ENCODE measurements at regions not wholly inside any gene's neighbourhood (a gene's known extent, or its start where the extent isn't known, plus 50 kb on each side); places are given as distances from the start of the nearest gene placed in this dataset.

DNA sequence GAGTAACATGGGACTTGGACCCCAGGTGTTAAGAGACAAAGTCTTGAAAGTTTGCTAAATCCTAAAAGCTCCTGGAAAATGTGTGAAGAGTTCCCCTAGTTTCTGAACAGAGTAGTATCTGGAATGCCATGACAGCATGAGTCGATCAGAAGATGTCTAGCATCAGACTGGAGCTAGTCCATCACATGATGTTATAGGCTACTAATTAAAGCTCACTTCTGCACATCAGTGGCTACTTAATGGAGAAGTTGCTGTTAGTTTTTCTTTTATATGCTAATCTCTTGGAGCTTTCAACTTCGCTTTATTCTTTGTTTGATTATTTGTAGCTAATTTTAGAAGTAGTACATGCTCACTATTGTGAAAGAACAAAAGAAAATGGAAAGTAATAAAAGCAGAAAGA lies 471.3 kb upstream of the KLF4 start:
- peaks cover 14% of the 10 kb centered on the region for H3K4me1 ChIP-seq (ENCODE audit: control insufficient read depth, insufficient read depth, low read length)
- H3K4me3 ChIP-seq (ENCODE audit: low read length) = no peak overlapping the region
- H3K27me3 ChIP-seq (ENCODE audit: control insufficient read depth, insufficient read depth, low read length) = no peaks in the 10 kb centered on the region
- no peaks in the 10 kb centered on the region for H3K36me3 ChIP-seq (ENCODE audit: control insufficient read depth, insufficient read depth, low read length)
- H3K9ac ChIP-seq (ENCODE audit: low read length) = no peak overlapping the region
- no peaks in the 10 kb centered on the region for H3K9me3 ChIP-seq (ENCODE audit: control insufficient read depth, low read length)

DNA sequence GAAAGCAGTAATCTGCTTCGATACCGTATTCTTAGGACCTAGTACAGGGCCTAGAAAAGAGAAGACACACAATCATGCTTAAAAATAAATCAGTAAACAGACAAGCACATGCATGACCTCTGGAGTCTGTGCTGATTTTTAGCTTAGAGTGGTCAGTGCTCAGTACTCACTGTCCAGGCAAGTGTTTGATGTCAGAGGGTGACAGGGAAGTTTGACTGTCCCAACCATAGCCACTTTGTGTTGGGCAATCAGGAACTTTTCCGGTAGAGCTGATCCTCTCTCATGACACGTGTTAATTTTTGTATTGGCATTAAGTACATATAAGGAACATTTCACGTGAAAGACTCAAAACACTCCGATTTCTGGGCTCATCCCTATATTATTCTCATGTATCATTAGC lies 464.7 kb upstream of the KLF4 start:
- Histone ChIP-seq H3K9me3 (ENCODE audit: control insufficient read depth, low read length) (no peaks in the 10 kb centered on the region), H3K36me3 (ENCODE audit: control insufficient read depth, insufficient read depth, low read length) (no peaks in the 10 kb centered on the region), H3K27me3 (ENCODE audit: control insufficient read depth, insufficient read depth, low read length) (no peaks in the 10 kb centered on the region), H3K9ac (ENCODE audit: low read length) (no peak overlapping the region), H3K4me3 (ENCODE audit: low read length) (no peak overlapping the region), H3K4me1 (ENCODE audit: control insufficient read depth, insufficient read depth, low read length) (peaks cover 21% of the 10 kb centered on the region)

DNA sequence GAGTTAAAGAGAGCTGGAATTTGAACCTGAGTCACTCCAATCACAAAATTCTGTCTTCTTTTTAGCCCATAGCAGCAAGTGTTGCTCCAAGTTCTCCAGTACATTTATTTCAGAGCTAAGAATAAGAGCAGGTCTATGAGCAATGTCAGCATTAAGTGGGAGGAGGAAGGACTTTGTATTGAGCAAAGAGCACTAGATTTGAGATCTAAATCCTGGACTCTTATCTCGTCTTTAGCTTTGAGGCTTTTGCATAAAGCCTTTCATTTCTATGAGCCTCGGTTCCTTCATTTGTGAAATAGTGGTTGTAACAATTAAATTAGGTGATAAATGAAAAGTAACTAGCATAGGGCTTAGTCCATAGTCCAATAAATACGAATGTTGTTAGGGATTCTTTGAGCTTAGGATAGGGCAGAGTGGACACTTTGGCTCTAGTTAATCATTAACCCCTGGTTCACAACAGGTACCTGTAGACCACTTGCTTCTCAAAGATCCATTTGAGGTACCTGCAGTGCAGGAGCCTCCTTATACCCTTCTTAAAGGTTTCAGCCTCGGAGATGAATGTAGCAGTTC lies 464.1 kb upstream of the KLF4 start:
- Histone ChIP-seq H3K9me3 (ENCODE audit: control insufficient read depth, low read length) (no peaks in the 10 kb centered on the region), H3K27me3 (ENCODE audit: control insufficient read depth, insufficient read depth, low read length) (no peaks in the 10 kb centered on the region), H3K4me1 (ENCODE audit: control insufficient read depth, insufficient read depth, low read length) (peaks cover 16% of the 10 kb centered on the region), H3K36me3 (ENCODE audit: control insufficient read depth, insufficient read depth, low read length) (no peaks in the 10 kb centered on the region), H3K4me3 (ENCODE audit: low read length) (no peak overlapping the region), H3K9ac (ENCODE audit: low read length) (no peak overlapping the region)

DNA sequence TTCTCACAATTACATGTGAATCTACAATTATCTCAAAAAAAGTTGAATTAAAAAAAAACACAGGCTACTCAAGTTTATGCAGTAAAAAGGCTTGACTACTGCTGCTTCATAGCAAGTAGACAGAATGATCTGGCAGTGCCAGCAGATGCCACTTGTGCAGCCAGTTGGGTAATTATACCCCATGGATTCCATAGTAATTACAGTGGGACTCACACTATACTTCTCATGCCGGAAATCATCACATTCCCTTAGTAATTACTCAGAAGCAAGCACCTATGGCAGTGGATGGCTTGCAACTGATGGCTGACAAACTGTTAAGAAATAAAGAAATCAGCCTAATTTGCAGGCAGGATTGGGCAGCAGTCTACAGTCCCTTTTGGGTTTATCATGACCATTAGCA lies 463.2 kb upstream of the KLF4 start:
- Histone ChIP-seq H3K9ac (ENCODE audit: low read length) (no peak overlapping the region), H3K36me3 (ENCODE audit: control insufficient read depth, insufficient read depth, low read length) (no peaks in the 10 kb centered on the region), H3K4me3 (ENCODE audit: low read length) (no peak overlapping the region), H3K4me1 (ENCODE audit: control insufficient read depth, insufficient read depth, low read length) (peaks cover 20% of the 10 kb centered on the region), H3K27me3 (ENCODE audit: control insufficient read depth, insufficient read depth, low read length) (no peaks in the 10 kb centered on the region), H3K9me3 (ENCODE audit: control insufficient read depth, low read length) (no peaks in the 10 kb centered on the region)

DNA sequence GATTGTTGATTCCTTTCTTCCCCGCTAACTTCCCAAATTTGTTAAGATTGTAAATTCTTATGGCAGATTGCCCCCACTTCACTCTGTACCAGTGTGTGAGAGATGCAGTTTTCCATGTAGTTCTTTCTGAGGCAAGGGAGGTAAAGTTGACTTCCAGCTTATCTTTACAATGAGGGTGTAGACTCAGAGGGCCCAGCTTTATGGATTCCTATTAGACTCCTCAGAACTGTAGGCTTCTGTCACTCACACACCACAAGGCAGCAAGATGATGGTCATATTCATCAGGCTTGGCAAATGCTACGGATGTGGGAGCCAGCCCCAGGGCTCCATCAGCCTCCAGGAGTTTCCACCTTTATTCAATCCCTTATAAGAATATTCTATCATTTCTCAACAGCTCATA lies 461.9 kb upstream of the KLF4 start:
- H3K9me3 ChIP-seq (ENCODE audit: control insufficient read depth, low read length) = no peaks in the 10 kb centered on the region
- no peak overlapping the region for H3K4me3 ChIP-seq (ENCODE audit: low read length)
- H3K36me3 ChIP-seq (ENCODE audit: control insufficient read depth, insufficient read depth, low read length) = no peaks in the 10 kb centered on the region
- H3K4me1 ChIP-seq (ENCODE audit: control insufficient read depth, insufficient read depth, low read length) = peaks cover 30% of the 10 kb centered on the region
- no peaks in the 10 kb centered on the region for H3K27me3 ChIP-seq (ENCODE audit: control insufficient read depth, insufficient read depth, low read length)
- H3K9ac ChIP-seq (ENCODE audit: low read length) = no peak overlapping the region

DNA sequence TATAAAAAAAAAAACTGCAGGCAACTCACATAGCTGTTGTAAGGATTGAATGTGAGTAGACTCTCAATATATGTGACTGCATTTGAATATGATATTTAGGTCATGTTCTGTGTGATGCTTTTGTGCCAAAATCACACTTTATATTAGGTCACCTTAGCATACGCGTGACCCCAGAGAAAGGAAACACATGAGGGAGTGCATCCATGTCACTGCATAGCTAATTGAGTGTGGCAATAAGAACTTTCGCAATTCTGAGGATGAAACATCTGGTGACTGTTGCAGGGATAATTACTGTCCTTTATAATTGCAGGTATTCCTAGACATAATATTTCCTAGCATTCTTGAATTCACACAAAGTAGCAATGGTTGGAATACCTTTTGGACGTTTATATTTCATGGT lies 459.5 kb upstream of the KLF4 start:
- H3K9ac ChIP-seq (ENCODE audit: low read length) = no peak overlapping the region
- H3K4me1 ChIP-seq (ENCODE audit: control insufficient read depth, insufficient read depth, low read length) = peaks cover 47% of the 10 kb centered on the region
- no peaks in the 10 kb centered on the region for H3K9me3 ChIP-seq (ENCODE audit: control insufficient read depth, low read length)
- H3K36me3 ChIP-seq (ENCODE audit: control insufficient read depth, insufficient read depth, low read length) = no peaks in the 10 kb centered on the region
- no peak overlapping the region for H3K4me3 ChIP-seq (ENCODE audit: low read length)
- no peaks in the 10 kb centered on the region for H3K27me3 ChIP-seq (ENCODE audit: control insufficient read depth, insufficient read depth, low read length)

DNA sequence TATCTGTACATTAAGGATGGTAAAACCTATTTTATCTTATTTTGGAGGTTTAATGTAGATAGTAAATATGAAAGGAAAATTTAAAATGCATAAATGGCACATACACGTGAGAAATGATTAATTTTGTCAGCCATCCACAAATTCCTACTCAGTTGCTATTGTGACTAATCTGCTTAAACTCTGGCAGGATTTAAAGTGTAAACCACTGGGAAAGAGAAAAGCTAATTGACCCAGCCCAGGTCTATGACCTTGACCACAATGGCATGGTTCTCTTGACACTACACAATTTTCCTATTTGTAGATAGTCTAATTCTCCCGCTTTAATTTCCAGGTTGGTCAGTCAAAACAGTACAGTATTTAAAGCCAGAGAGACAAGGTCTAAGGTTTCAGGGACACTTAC lies 459.0 kb upstream of the KLF4 start:
- no peak overlapping the region for H3K4me3 ChIP-seq (ENCODE audit: low read length)
- H3K9me3 ChIP-seq (ENCODE audit: control insufficient read depth, low read length) = no peaks in the 10 kb centered on the region
- no peaks in the 10 kb centered on the region for H3K36me3 ChIP-seq (ENCODE audit: control insufficient read depth, insufficient read depth, low read length)
- H3K4me1 ChIP-seq (ENCODE audit: control insufficient read depth, insufficient read depth, low read length) = peaks cover 44% of the 10 kb centered on the region
- no peak overlapping the region for H3K9ac ChIP-seq (ENCODE audit: low read length)
- H3K27me3 ChIP-seq (ENCODE audit: control insufficient read depth, insufficient read depth, low read length) = no peaks in the 10 kb centered on the region

DNA sequence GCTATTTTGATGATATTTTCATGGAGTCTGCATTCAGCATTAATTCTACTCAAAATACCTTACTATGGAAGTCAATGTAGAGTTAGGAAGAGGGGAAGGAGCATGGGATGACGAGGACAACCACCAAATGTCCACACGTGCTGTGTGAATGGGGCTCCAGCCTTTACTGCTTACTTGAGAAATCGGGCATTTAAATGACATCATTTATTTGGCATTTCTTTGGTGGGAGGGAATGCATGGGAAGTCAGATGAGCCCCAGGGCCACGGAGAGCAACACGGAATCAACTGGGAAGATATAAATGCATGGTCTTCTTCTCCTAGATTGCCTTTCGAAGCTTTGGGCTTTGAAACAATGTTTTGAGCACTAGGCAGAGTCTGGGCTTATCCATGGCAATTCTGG lies 458.5 kb upstream of the KLF4 start:
- no peaks in the 10 kb centered on the region for H3K9me3 ChIP-seq (ENCODE audit: control insufficient read depth, low read length)
- H3K4me1 ChIP-seq (ENCODE audit: control insufficient read depth, insufficient read depth, low read length) = peaks cover 39% of the 10 kb centered on the region
- H3K4me3 ChIP-seq (ENCODE audit: low read length) = no peak overlapping the region
- no peaks in the 10 kb centered on the region for H3K36me3 ChIP-seq (ENCODE audit: control insufficient read depth, insufficient read depth, low read length)
- H3K27me3 ChIP-seq (ENCODE audit: control insufficient read depth, insufficient read depth, low read length) = no peaks in the 10 kb centered on the region
- H3K9ac ChIP-seq (ENCODE audit: low read length) = no peak overlapping the region

DNA sequence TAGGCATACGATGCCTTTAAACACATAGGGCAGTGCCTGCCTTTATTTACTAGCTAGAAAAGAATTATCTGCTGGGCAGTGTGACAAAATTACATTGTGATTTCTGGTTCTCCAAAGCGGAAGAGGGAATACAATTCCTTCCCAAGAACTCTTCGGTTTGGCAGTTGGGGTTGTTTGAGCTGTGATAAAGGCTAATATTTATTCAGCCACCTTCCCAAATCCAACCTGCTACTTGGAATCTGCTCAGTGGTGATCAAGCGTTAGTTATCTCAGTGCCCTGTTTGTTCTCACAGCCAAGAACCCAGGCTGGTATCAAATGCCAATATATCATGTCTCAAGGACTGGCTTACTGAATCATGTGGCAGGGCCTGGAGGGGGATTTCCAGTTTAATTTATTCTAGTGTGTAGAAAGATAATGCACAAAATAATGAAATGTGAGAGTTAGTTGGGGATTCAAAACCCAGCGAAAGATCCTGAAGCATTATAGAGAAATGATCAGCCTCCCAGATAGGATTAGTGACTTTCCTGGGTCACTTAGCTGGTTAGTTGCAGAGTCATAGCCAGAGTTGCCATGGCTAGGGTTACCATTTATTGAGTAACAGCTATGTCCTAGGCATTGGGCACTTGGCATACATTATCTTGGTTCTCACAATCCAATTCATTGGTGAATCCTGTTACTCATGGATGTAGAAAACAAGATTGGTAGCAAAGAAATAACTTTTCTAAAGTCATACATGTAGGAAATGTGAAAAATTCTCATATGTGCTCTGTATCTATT lies 457.0 kb upstream of the KLF4 start:
- H3K9me3 ChIP-seq (ENCODE audit: control insufficient read depth, low read length) = no peaks in the 10 kb centered on the region
- no peak overlapping the region for H3K9ac ChIP-seq (ENCODE audit: low read length)
- no peak overlapping the region for H3K4me3 ChIP-seq (ENCODE audit: low read length)
- H3K4me1 ChIP-seq (ENCODE audit: control insufficient read depth, insufficient read depth, low read length) = peaks cover 36% of the 10 kb centered on the region
- H3K27me3 ChIP-seq (ENCODE audit: control insufficient read depth, insufficient read depth, low read length) = no peaks in the 10 kb centered on the region
- H3K36me3 ChIP-seq (ENCODE audit: control insufficient read depth, insufficient read depth, low read length) = no peaks in the 10 kb centered on the region

DNA sequence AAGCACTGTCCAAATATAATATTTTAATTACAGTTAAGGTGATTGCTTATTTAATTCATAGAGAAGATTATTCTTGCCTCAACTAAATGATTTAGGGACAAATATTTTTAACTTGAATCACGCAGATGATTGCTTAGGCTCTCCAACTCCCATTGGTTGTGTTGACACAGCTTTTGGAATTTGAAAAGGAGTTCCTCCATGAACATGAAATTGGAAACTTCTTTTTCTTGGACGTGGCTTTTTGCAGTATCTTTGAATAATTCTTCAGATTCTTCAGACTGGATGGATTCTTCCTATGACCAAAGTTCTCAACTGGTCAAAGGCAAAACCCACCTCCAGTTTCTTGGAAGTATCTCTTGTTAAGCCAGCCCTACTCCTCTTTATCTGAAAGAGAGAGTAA lies 456.4 kb upstream of the KLF4 start:
- H3K36me3 ChIP-seq (ENCODE audit: control insufficient read depth, insufficient read depth, low read length) = no peaks in the 10 kb centered on the region
- H3K4me1 ChIP-seq (ENCODE audit: control insufficient read depth, insufficient read depth, low read length) = peaks cover 36% of the 10 kb centered on the region
- no peak overlapping the region for H3K4me3 ChIP-seq (ENCODE audit: low read length)
- H3K9ac ChIP-seq (ENCODE audit: low read length) = no peak overlapping the region
- H3K9me3 ChIP-seq (ENCODE audit: control insufficient read depth, low read length) = no peaks in the 10 kb centered on the region
- no peaks in the 10 kb centered on the region for H3K27me3 ChIP-seq (ENCODE audit: control insufficient read depth, insufficient read depth, low read length)

DNA sequence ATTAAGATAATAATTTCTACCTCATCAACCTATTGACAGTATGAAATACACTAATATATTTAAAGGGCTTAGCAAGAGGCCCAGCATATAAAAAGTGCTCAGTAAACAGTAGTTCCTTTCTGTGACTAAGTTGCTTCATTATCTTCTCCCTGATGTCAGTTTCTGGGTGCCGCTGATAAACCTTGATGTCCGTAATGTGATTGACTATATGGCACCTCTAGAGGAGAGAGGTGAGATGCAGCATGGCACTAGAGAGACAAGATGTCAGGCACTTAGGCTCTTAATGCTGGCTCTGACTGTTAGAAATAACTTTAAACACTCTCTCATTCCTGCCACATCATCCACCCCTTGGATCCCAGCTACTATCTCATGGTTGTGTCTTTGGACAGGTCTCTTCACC lies 455.9 kb upstream of the KLF4 start:
- H3K9me3 ChIP-seq (ENCODE audit: control insufficient read depth, low read length) = no peaks in the 10 kb centered on the region
- H3K27me3 ChIP-seq (ENCODE audit: control insufficient read depth, insufficient read depth, low read length) = no peaks in the 10 kb centered on the region
- no peak overlapping the region for H3K4me3 ChIP-seq (ENCODE audit: low read length)
- no peaks in the 10 kb centered on the region for H3K36me3 ChIP-seq (ENCODE audit: control insufficient read depth, insufficient read depth, low read length)
- H3K4me1 ChIP-seq (ENCODE audit: control insufficient read depth, insufficient read depth, low read length) = peaks cover 36% of the 10 kb centered on the region
- no peak overlapping the region for H3K9ac ChIP-seq (ENCODE audit: low read length)

DNA sequence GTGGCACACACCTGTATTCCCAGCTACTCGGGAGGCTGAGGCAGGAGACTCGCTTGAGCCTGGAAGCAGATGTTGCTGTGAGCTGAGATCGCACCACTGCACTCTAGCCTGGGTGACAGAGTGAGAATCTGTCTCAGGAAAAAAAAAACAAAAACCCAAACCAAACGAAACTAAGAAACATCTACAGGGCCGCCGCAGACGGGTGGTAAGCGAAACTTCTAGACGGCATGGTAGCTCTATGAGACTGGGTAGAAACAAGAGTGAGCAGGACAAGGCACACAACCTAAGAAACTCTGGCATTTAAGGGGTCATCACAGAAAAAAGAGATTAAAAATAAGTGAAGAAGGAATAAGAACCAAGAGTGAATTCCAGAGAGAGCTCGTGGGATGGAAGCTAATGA lies 454.8 kb upstream of the KLF4 start:
- H3K27me3 ChIP-seq (ENCODE audit: control insufficient read depth, insufficient read depth, low read length) = no peaks in the 10 kb centered on the region
- no peaks in the 10 kb centered on the region for H3K9me3 ChIP-seq (ENCODE audit: control insufficient read depth, low read length)
- no peak overlapping the region for H3K4me3 ChIP-seq (ENCODE audit: low read length)
- no peaks in the 10 kb centered on the region for H3K36me3 ChIP-seq (ENCODE audit: control insufficient read depth, insufficient read depth, low read length)
- no peak overlapping the region for H3K9ac ChIP-seq (ENCODE audit: low read length)
- peaks cover 36% of the 10 kb centered on the region for H3K4me1 ChIP-seq (ENCODE audit: control insufficient read depth, insufficient read depth, low read length)

Measured in mucosa of stomach (tissue), 1 donor.